C4-2B (cell line): ENCODE measurements at regions not wholly inside any gene's neighbourhood (a gene's known extent, or its start where the extent isn't known, plus 50 kb on each side); places are given as distances from the start of the nearest gene placed in this dataset.

Experiments used
- CTCF ChIP-seq: fragments of 450-650 bp; conservative IDR thresholded peaks from 2 replicates; pipeline ENCODE4 v1.5.1; 2017; ENCODE audit warnings: mild to moderate bottlenecking
- ZFX ChIP-seq: fragments of 450-650 bp; IDR thresholded peaks from 2 replicates; pipeline ENCODE4 v1.6.1; 2017

- TF ChIP-seq CTCF (no peak), ZFX (no peak)
Measured at GRCh38 chr22:27310966-27311697, 490.4 kb downstream of the MN1 start.
